NT2/D1 (cell line): ENCODE measurements at regions not wholly inside any gene's neighbourhood (a gene's known extent, or its start where the extent isn't known, plus 50 kb on each side); places are given as distances from the start of the nearest gene placed in this dataset.

Experiments
- SUZ12 ChIP-seq: IDR thresholded peaks from 2 replicates; pipeline ENCODE4 v1.6.1; 2011; ENCODE audit not compliant: insufficient read length, insufficient read depth; ENCODE audit errors: extremely low read depth
- YY1 ChIP-seq: IDR thresholded peaks from 2 replicates; pipeline ENCODE4 v1.6.1; 2011; ENCODE audit not compliant: insufficient read length, insufficient read depth
- ZNF274 ChIP-seq: IDR thresholded peaks from 2 replicates; pipeline ENCODE4 v1.6.1; 2011; ENCODE audit warnings: mild to moderate bottlenecking, low read depth, low read length

GRCh38 chr22:48594016-48594756 lies 1233.5 kb downstream of the BRD1 start:
- TF ChIP-seq YY1 = no peak
- no peak for TF ChIP-seq ZNF274
- TF ChIP-seq SUZ12 = no peak
